IPS DF 19.7 (cell line): ENCODE measurements at regions not wholly inside any gene's neighbourhood (a gene's known extent, or its start where the extent isn't known, plus 50 kb on each side); places are given as distances from the start of the nearest gene placed in this dataset.

ENCODE experiments used
- DNase-seq: peaks from one replicate; pipeline ENCODE4 v3.0.0-alpha.2; 2013; ENCODE audit warnings: low read depth, low spot score

DNA sequence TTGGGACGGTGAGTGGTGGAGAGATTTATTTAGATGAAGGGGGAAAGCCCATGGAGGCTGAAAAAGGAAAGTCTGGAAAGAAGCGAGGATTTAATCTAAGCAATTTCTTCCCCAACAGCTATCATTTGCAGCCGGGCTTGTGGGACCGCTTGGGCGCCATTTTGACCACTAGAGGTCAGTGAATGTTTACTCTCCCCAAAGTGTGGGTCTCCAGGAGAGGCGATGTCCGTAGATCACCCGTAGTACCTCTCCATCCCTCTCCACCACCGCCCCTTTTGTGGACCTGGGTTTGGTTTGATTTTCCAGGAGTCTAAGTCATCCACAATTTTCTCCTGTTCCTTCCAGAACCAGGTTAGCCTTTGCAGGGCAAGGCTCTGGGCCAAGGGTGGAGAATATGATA is 91.2 kb upstream of the PARP11 start:
- DNase-seq = peak; percentile 50

DNA sequence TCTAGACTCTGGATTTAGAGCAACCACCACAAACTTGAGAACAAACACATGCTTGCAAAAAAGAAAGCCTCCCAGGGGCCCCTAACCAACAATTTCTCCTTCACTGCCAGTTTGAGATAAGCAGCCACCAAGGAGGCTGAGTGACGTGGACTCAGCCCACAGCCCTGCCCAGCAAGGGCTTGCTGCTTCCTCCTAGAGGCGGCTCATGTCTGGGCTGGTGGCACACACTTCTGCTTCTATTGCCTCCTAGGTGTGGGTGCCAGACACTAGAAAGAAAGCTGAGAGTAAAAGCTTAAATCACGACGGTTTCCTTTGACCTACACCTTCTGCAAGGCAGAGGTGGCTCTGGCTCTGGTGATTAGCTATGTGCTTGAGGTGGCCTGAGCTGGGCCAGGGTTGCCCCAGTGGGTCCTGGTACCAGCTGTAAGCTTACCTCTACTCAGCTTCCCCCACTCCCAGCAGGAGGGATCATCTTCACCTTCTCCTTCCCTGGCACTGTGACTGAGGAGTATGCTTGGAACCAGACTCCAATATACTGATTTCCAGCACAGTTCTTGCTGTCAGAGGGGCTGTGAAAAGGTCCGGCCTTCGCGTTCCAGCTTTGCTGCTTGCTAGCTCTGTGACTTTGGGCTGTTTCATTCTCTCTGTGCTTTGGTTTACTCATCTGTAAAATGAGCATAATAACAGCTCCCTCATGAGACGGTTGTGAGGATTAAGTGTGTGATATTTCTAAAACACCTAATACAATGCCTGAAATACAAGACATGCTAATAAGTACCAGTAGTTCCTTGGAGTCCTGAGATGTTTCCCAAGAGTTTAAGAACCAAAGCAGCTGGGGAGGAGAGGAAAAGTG is 89.7 kb upstream of the PARP11 start:
- no peak for DNase-seq

DNA sequence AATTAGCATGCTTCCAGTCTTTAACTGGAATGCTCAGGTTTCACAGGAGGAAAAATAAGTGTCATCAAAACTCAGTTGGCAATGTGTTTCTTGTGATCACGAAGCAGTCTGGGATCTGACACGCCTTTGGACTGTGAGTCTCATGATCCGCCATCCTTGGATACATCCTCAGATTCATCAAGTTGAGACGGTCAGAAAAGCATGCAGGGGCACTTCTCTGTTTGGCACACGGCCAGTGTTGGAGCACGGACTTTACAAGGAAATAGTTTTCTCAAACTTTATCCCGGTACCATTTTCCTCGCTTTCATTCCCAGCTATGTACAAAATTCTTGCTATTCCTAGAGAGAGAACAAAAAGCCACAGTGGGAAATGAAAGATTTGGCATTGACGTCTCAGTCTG is 88.4 kb upstream of the PARP11 start:
- DNase-seq = no peak

DNA sequence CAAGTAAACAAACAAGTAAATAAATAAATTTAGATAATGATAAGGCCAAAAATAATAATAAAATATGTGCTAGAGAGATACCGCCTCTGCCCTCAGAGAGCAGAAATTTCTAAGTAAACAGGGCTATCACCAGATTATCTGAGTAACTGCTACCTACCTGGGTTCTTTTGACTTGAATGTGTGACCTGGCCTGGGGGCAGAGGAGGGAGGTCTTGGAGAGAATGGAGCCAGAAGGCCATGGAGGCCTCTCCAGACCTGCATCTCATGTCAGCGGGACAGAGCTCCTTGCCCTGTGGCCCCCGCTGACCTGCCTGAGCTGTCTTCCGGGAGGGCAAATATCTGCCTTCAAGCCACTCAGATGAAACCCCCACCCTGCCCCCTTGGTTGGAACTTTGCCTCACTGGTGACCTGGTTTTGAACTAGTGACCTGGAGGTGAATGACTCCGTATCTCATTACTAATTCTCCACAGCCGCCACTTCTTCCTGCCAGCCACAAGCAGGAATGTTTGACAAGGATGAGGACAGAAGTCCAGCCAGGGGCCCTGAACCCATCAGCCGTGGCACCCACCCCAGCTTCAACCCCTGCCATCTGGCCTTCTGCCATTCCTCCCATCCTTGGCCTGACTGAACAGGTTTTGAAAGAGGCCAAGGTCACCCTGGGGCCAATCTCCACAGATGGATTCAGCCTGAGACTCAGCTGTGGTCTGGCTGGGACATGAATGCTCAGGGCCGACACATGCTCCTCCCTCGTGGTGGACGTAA is 86.8 kb upstream of the PARP11 start:
- DNase-seq = no peak

DNA sequence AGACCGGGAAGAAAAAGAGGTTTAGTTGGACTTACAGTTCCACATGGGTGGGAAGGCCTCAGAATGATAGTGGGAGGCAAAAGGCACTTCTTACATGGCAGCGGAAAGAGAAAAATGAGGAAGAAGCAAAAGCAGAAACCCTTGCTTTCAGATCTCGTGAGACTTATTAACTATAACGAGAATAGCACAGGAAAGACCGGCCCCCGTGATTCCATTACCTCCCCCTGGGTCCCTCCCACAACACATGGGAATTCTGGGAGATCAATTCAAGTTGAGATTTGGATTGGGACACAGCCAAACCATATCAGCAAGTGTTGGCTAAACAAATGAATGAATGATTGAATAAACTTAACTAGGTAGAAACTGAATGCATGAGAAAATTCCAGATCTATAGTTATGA is 85.3 kb upstream of the PARP11 start:
- DNase-seq = no peak

DNA sequence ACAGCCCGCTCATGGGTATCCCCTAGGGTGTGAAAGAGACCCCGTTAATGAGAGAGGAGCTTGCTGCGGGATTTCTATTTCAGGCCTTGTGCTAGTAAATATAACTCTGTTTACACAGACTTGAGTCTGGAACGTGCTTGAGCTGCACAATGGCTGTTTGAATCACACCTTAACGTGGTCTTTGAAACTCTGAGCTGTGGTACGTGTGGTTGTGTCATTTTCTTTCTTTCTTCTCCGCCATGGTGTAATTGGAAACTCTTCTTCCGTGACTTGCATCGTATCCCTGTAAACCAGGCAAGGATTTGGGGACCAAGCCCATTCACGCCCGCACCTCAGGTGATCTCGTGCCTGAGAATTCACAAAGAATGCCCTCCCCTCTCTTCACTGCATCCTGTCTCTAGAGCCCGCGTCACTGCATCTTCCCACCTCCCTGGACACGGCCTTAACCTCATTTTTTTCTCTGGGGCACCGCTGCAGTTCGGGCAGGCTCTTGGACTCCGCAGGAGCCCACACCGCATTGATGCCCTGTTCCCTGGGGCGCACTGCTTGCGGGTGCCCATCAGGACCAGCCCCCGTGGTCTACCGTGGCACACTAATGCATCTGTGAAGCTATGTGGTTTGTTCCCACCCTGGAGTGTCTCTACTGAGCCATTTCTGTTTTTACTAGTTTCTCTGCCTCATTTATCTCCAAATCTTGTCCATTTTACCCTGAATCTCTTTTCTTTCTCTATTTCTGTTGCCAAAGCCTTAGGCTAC is 78.4 kb upstream of the PARP11 start:
- no peak for DNase-seq

DNA sequence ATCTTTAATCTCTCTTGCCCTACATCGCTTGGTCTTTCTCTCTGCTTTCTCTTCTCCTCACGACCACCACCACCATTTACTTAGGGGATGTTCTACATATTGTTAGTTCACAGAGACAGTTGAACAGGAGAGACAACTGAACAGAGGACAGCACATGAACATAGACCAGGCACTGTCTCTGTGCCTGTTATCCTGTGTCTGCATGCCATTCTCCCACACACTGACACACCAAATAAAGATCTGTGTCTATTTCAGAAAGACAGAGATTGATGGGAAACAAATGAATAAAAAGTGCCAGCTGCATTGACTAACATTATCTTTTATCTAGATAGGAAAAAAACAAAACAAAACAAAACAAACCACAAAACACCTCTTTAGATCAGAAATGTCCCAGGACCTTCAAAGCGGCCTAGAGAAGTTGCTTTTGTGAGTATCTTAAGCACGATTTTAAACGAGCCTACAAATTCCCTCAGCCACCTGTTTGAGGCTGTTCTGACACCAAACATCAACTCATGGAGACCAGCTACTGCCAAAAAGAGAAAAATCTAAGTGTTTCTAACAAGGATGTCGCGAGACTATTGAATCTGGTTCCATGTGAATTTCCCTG is 77.6 kb upstream of the PARP11 start:
- no peak for DNase-seq

DNA sequence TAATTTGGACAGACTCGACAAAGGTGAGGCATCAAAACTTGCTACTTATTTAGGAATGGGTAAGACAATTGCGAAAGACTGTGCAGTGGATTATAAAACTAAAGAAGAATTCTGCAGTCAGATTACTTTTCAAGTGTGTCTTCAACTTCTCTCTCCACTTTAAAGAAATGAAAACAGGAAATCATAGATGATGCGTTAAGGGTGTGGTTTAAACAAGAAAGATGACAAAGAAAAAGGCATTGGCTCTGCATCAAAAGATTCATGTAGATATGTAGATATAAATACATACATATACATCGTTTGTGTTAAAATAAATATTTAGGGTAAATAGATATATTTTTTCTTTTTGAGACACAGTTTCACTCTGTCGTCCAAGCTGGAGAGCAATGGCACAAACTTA is 74.6 kb upstream of the PARP11 start:
- DNase-seq = no peak

DNA sequence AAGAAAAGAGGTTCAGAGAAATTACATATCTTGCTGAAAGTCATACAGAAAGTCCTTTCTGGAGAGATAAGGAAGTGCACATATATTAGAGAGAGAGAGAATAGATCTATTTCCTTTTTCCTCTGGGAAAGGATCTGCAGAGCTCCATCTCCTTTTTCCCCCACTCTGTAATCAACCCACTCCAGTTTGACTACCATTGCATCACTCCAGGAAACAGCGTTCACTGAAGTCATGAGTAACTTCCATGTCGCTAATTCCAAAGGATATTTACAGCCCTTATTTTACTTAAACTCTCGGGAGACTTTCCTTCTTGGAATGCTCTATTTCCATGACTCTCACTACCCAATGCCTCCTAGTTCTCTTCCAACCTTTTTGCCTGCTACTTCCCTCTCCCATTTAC is 72.5 kb upstream of the PARP11 start:
- DNase-seq = no peak

DNA sequence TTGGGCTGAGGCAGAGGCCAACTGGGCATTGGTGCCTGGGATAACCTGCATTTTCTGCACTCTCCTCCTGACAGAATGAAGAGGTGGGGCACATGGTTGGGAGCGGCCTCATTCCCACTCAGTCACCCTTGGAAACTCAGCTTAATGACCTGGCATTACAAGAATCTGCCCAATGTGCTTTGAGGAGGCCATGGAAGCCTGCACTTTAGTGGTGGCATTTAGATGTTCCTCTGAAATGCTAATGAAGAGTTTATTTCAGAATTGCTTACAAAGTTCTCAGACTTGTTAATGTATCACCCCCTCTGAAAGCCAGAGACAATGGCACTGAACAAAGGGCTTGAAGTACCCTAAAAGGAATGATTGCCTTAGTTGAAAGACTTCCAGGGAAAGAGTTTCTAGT is 71.4 kb upstream of the PARP11 start:
- DNase-seq = peak; percentile 92

DNA sequence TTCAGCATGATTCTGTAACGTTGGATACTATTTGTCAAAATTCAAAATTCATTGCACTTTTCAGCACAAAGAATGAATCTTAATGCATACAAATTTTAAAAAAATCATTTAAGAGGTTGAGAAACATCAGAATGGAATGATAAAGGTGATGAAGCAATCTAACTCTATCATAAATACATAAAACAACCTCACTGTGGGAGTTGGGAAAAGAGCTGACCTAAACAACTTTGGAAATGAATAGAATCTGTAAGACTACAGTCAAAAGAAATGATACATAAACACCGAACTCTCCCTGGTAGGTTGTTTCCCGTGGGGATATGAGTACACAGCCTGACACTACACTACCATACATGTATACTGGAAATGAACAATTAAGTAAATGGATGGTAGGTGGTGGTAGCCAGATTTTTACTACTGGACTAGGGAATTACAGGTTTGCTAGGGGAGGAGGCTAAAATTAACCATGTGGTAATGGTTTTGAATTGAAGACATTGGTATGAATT is 64.9 kb upstream of the PARP11 start:
- DNase-seq = no peak

DNA sequence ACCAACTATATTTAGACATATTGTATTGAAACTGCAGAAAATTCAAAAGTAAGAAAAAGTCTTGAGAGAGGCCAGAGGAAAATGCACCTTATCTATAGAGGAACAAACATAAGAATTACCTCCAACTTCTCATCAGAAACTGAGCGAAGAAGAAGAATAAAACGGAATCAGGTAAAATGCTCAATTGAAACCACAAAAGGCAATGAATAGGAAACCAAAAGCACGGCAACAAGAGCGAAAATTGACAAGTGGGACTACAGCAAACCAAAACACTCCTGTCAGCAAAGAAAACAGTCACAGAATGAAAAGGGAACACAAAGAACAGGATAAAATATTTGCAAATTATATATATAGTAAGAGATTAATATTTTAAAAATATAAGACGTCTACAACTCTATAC is 61.9 kb upstream of the PARP11 start:
- DNase-seq = no peak

DNA sequence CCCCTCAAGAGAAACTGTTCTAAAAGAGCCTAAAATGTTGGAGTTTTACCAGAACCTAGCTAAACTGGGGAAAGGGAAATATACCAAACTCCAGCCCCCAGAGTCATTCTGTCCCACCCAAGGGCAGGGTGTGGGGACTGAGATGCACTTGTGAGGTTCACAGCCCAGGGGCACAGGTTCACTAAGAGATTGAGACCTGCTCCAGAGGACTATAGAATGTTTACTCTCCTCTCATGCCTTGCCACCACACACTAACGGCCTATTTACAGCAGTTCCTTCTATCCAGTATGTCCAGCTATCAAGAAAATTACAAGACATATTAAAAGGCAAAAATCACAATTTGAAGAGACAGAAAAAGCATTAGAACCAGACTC is 60.6 kb upstream of the PARP11 start:
- no peak for DNase-seq

DNA sequence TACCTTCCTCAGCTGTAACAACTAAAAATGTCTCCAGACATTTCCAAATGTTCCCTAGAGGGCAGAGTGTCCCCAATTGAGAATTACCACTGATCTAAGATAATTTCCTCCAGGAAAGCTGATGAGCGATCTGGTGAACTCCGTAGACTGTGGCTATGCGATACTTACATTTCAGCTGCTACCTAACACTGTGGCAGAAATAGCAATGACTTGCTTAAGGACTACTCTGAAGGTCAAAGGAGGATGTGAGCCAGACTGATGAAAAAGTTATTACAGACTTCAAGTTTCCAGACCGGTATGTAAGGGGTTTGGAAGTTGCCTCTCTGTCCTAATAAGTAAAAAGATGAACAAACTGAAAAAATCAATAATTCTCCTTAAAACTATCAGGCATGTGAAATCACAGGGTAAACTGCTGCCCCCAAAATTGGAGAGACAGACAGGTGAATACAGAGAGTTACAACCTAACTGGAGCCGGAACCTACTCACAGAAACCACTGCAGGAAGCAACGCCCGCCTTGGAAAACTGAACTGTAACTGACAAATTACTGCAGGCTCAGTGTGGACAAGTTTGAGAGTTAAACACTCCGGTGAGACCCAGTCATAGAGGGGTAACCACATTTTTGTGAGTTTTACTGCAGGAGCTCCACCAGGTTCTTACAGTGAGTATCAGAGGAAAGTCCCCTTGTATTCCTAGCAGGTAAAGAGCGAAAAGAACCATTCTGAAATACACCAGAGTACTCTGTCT is 60.0 kb upstream of the PARP11 start:
- no peak for DNase-seq

DNA sequence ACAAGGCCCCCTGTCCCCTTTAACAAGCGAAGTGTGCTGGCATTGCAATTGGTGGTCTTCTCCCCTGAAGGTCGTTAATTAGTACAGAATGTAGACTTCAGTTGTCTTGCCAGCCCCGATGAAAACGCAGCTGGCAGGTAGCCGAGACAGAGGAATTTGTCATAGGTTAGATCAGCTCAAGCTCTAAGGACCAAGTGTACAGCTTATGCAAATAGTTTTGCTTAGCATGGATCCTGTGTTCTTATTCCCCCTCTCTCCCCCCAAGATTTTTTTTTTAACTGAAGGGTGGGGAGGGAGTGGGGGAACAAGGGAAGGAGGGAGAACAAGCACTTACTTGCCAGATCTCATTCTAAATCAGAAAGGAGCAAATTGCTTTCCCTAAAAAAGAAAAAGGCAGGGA is 58.6 kb upstream of the PARP11 start:
- no peak for DNase-seq

DNA sequence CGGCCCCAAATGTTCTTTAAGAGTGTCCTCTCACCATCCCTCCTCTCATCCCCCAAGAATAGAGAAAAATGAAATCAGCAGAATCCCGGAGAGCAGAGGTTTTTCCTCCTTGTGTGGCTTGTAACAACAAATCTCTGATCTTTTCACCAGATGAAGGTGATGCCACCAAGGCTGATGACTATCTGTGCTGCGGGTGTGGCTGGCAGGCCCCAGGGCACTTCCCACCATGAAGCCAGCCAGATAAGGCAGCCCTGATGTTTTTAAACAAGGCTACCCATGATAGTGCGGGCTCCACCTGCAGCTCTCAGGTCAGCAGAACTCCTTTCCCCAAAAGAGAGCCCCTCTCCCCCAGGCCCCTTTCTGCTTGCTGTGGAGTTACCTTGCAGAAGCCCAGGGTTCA is 58.0 kb upstream of the PARP11 start:
- DNase-seq = no peak

DNA sequence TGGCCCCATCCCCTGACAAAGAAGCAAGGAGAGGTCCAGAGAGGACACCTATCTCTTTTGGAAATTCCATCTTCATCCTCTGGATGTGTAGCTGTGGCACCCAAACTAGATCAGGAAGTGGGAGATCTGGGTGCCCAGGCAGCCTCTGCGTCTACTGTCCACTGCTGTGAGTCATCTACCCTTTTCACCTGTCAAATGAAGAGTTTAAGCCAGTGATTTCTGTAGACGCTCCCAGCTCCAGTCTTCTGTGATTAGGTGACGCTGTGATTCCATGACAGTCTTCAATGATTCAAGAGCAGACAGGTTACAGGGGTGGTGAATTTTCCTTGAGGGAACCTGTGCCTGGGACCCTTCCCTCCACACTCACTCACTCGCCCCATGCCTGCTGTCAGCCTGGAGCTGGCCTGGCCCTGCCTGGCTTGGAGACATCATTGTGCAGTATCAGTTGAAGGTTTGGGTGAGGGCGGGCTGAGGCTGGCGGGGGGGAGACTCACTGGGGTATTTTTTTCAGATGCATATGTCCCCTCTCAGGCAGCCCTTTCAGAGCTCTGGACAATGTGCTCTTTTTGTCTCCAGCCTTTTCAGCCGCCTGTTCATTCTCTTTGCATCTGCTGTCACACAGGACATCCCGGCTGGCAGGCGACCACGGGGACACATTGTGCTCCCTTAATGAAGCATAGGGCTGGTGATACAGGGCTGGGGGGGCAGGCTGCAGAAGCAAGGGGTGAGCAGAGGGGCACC is 56.8 kb upstream of the PARP11 start:
- DNase-seq = no peak

DNA sequence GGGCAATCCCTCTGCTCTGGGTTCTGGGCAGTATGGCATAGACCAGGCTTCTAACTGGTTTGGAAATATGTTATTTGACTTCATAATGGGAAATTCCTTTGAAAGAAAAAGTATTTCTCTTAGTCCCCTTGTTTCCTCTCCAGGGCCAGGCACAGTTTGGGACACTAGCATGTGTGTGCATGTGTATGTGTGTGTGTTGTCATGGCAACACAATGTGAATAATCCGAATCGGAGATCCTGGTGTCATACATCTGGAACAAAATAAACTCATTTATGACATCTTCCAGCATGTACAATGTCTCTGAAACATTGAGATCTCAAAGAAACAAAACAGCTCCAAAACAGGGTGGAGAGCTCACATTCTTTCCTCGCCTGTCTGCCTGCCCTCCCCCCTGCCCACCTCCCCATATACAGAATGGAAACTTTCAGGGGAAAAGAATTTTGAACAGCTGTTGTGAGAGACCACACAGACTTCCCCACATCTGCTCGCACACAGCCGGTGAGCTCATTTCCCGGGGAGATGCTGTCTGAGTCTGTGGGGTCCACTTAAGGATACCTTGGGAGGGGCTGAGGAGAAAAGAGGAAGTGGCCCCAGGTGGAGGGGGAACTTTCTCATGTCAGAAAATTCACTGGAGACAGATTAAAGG is 55.5 kb upstream of the PARP11 start:
- DNase-seq = no peak

DNA sequence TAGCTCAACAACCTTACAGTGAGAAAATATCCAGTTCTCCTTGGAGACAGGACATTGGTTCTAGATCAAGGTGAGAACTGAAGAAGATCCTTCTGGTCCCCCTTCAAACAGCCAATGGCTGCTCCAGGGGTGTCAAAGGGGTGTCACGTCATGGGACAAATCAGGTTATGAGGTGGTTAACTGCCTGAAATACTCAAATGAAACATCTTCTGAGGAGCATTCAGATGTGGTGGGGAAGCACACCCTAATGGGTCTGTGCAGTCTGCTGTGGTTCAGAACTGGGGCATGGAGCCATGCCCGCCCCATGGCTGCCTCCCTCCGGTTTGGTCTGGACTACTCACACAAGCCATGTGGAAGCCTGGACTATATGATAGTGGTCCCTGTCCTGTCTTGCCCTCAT is 52.4 kb upstream of the PARP11 start:
- DNase-seq = no peak

DNA sequence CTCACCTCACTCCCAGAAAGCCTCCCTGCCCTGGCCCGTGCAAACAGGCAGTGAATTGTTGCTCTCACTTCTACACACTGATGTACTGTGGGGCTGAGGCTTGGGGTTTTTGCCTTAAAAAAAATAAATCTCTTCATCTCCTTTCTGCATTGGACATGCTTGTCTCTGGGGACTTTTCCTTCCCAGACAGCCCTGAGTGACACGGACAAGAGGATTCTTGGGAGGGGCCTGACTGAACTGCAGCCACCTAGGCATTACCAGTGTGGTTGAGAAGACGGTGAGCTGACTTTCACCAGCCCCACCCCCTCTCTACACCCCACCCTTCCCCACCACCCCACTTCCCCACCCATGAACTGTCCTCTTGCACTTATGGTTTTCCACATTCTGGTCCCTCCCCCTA is 51.6 kb upstream of the PARP11 start:
- no peak for DNase-seq
